Naive B cell (primary cell): ENCODE measurements at regions not wholly inside any gene's neighbourhood (a gene's known extent, or its start where the extent isn't known, plus 50 kb on each side); places are given as distances from the start of the nearest gene placed in this dataset.
"Not testable (repeated sequence)": the region's sequence is repeated elsewhere in the genome, so short reads cannot be mapped to it uniquely, and the experiment has no call there.

ENCODE experiments used
- ATAC-seq, 2 donors: fragments of 150-1000 bp; cut with Tn5 transposase; 2 replicates each; pipeline ENCODE4 v1.10.0; 2021; ENCODE audit warnings: low read depth in 2 of 2, mild to moderate bottlenecking in 2 of 2, moderate library complexity in 2 of 2
- DNase-seq: peaks from one replicate; pipeline ENCODE4 v3.0.0; 2022
- H3K27ac Mint-ChIP-seq, 6 donors: one replicate each; pipeline ENCODE4 v1.8.0; 2020 to 2022; ENCODE audit warnings: mild to moderate bottlenecking in 6 of 6, mixed read lengths in 6 of 6, moderate library complexity in 5 of 6, inconsistent platforms in 2 of 6
- H3K27me3 Mint-ChIP-seq, 3 donors: one replicate each; pipeline ENCODE4 v1.8.0; 2021 to 2022; ENCODE audit warnings: mixed read lengths in 3 of 3, mild to moderate bottlenecking in 1 of 3
- H3K36me3 Mint-ChIP-seq, 2 donors: one replicate each; pipeline ENCODE4 v1.8.0; 2020 to 2022; ENCODE audit warnings: mixed read lengths in 2 of 2, inconsistent platforms in 1 of 2, mild to moderate bottlenecking in 1 of 2
- H3K4me1 Mint-ChIP-seq, 3 donors: one replicate each; pipeline ENCODE4 v1.8.0; 2020 to 2022; ENCODE audit warnings: mixed read lengths in 3 of 3, inconsistent platforms in 1 of 3, mild to moderate bottlenecking in 1 of 3, moderate library complexity in 1 of 3
- H3K4me3 Mint-ChIP-seq, 8 donors: one replicate each; pipeline ENCODE4 v1.8.0; 2020 to 2022; ENCODE audit warnings: mild to moderate bottlenecking in 8 of 8, mixed read lengths in 8 of 8, moderate library complexity in 8 of 8, inconsistent platforms in 2 of 8
- H3K9me3 Mint-ChIP-seq, 7 donors: one replicate each; pipeline ENCODE4 v1.8.0; 2020 to 2022; ENCODE audit warnings: mixed read lengths in 7 of 7, mild to moderate bottlenecking in 5 of 7, inconsistent platforms in 2 of 7, moderate library complexity in 1 of 7

DNA sequence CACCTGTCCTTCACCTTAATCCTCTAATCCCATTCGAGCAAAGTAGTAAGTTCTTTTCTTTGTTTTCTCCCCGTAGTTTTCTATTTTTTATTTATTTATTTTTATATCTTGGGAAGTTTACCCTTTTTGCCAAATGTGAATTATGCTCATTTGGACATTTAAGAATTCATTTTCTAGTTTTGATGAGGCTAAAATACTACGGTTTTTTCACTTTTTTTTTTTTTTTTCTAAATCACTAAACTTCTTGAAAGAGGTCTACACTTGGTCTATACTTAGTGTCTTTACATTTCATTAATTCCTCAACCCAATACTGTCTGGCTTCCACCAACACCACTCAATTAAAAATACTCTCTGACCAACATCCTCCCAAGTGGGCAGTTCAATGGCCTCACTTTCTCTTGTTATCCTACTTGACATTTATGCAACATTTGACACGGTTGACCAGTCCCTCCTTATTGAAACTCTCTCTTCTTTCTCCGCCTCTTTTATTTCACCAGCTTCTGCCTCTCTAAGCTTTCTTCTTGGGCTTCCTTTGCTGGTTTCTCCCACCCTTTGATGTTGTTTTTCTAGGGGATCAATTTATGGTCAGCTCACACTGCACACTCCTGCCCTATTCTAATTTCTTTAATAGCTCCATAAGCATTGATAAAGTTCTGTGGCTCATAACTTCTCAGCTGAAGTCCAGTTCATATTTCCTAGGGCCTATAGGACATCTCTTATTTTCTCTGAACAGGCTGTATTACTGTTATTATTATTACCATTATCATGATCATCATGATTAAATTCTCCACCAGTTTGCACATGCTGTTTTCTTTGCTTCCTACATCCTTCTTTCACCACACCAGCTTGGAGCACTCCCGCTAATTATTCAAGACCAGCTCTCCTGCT lies 72.6 kb upstream of the CITED2 start:
- Mint-ChIP-seq H3K4me3 (no peak overlapping the region), H3K9me3 (no peaks in the 10 kb centered on the region), H3K27ac (no peak overlapping the region), H3K27me3 (no peaks in the 10 kb centered on the region), H3K4me1 (peaks cover 0 to 11% (median 3%) of the 10 kb centered on the region in 3 donors), H3K36me3 (no peaks in the 10 kb centered on the region)
- ATAC-seq (no peak), DNase-seq (no peak)

DNA sequence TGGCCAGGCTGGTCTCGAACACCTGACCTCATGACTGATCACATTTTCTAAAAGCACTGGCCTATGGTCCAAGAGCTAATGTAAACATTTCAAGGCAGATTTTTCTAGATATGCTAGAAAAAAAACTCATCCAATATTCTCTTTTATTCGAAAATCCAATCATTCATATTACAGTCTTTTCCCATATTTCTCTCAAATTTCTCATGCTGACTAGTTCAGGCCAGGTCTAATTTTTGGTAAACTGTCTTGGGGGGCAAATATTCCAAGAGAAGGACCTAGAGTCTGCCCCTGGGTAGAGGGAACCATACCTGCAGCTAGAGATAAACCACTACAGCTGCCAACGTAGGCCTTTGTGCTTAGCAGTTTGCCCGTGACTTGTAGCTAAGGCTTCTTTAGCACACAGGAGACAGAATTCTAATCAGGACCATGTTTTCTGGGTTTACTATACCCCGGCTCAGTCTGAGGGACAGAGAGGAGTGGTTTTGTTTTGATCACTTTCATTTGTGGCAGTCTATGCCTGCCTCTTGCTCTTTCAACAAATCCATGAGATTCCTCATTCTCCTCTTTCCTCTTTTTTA lies 71.8 kb upstream of the CITED2 start:
- peaks cover 0 to 11% (median 3%) of the 10 kb centered on the region in 3 donors for H3K4me1 Mint-ChIP-seq
- no peaks in the 10 kb centered on the region for H3K27me3 Mint-ChIP-seq
- H3K36me3 Mint-ChIP-seq, result no peaks in the 10 kb centered on the region
- H3K27ac Mint-ChIP-seq, result no peak overlapping the region
- DNase-seq (no peak), ATAC-seq (no peak)
- no peaks in the 10 kb centered on the region for H3K9me3 Mint-ChIP-seq
- no peak overlapping the region for H3K4me3 Mint-ChIP-seq

DNA sequence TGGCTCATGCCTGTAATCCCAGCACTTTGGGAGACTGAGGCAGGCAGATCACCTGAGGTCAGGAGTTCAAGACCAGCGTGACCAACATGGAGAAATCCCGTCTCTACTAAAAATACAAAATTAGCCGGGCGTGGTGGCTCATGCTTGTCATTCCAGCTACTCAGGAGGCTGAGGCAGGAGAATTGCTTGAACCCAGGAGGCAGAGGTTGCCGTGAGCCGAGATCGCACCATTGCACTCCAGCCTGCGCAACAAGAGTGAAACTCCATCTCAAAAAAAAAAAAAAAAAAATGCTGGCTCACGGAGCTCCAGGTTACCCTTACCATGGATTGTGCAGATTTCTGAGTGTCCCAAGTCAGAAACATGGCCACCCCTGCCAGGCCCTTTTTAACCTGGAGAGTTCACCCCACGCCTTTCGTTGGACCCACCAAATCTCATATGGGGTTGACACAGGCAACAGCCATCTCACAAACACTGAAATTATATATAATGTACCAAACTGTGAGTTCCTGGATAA lies 69.9 kb upstream of the CITED2 start:
- not testable (repeated sequence) for H3K36me3 Mint-ChIP-seq, H3K9me3 Mint-ChIP-seq, DNase-seq, ATAC-seq, H3K27me3 Mint-ChIP-seq, H3K4me3 Mint-ChIP-seq, H3K4me1 Mint-ChIP-seq, H3K27ac Mint-ChIP-seq

DNA sequence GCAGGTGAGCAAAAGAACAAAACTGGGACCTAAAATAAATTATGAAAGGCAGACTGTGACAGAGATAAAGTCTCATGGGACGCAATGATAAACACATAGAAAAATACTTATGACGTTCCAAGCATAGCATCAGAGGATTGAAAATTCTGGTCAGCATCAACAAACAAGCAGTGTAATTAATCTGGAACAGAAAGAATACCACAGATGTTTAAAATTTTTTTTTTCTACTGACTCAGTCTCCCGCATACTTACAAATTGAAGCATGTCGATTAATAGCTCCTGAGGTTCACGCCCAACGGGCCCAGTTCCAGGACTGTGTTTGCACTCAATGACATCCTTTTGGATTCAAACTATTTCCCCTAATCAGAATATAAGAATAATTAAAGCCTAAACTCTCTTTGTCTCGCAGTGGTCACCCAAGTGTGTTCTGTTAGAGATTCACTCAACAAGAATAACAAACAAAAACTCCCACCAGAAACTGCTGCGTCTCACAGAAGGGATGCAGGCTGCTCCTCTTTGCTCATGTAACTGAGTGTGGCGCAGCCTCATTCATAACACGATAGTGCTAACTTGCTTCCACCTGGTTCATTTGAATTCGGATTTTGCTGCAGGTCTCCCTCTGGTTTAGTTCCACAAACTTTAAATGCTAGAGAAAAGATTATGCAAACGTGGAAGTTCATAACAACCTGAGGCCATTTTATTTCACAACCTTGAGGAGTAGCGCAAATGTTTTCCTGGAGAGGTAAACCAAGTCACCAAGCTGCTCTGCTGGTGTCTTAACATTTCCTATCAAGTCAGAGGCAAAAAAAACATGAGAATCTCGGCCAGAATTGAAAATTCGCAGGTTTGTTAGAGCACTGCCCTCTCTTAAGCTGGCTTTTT lies 69.0 kb upstream of the CITED2 start:
- H3K27ac Mint-ChIP-seq, result no peak overlapping the region
- H3K4me3 Mint-ChIP-seq, result no peak overlapping the region
- no peak for DNase-seq
- no peak for ATAC-seq
- no peaks in the 10 kb centered on the region for H3K36me3 Mint-ChIP-seq
- H3K9me3 Mint-ChIP-seq, result no peaks in the 10 kb centered on the region
- no peaks in the 10 kb centered on the region for H3K27me3 Mint-ChIP-seq
- H3K4me1 Mint-ChIP-seq, result peaks cover 0 to 6% (median 0%) of the 10 kb centered on the region in 3 donors

DNA sequence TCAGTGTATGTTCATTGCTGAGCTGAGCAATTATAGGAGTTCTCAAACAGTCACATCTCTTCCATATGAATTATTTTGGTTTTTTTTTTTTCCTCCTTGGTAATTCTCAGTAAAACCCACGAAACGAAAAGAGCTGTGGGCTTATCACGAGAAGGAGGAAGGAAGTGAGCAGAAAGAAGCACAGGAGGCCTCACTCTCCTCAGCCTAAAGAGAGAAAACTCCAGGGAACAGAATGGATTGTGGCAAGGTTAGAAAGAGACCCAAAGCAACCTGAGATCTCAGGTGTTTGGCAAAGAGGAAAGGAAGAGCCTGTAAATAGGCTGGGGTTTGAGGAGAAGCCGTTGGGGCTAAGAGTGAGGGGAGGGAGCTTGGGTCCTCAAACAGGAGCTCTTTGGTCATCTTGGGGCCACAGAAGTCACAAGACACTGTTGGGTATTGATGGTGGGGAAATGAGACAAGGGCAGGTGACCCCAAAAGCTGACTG lies 67.8 kb upstream of the CITED2 start:
- Mint-ChIP-seq H3K4me1 (peaks cover 0 to 6% (median 0%) of the 10 kb centered on the region in 3 donors), H3K4me3 (no peak overlapping the region)
- no peak for ATAC-seq

DNA sequence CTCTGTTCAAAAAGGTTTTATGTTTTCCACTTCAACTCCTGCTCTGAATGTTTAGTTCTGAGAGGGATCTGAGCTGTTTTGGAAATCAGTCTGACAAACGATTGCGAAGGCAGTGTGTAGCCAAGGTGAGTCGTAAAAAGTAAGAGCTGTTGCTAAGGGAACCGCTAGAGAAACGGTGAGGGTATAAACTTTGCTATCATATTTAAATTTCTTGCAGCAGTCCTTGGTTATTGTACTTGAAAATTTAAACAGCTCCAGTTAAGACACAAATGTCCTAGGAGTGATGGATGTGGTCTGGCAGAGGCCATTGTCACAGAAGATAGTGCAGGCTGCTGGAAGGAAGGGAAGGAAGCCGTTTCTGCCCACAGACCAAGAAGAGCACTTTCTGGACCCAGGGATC lies 64.9 kb upstream of the CITED2 start:
- H3K27me3 Mint-ChIP-seq, result no peaks in the 10 kb centered on the region
- peaks cover 0 to 6% (median 2%) of the 10 kb centered on the region in 3 donors for H3K4me1 Mint-ChIP-seq
- no peaks in the 10 kb centered on the region for H3K36me3 Mint-ChIP-seq
- no peak overlapping the region for H3K27ac Mint-ChIP-seq
- no peak overlapping the region for H3K4me3 Mint-ChIP-seq
- no peaks in the 10 kb centered on the region for H3K9me3 Mint-ChIP-seq
- no peak for DNase-seq
- ATAC-seq, result no peak

More for the DNA sequence above, 67.8 kb upstream of the CITED2 start:
- no peaks in the 10 kb centered on the region for H3K9me3 Mint-ChIP-seq
- H3K36me3 Mint-ChIP-seq, result no peaks in the 10 kb centered on the region
- no peak for DNase-seq
- no peaks in the 10 kb centered on the region for H3K27me3 Mint-ChIP-seq
- H3K27ac Mint-ChIP-seq, result no peak overlapping the region

DNA sequence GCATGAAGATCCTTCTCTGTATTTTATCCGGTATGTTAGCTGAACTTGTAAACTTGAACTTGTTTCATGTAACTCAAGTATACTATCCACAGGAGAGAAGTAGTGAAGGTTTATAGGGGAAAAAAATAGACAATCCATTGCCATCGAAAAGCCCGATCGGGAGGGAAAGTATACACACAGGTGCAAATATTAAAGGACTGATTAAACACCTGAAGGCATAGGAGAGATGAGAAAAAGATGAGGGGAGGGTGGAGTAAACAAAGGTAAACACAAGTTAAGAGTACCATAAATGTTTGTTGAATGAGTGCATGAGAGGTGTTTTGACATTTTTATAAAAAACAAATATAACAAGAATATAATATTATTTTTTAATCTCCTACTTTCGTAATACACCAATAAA lies 64.3 kb upstream of the CITED2 start:
- ATAC-seq (no peak), DNase-seq (no peak)
- peak overlapping the region in 1 of 6 donors; percentile 56 for H3K27ac Mint-ChIP-seq
- peaks cover 0 to 6% (median 5%) of the 10 kb centered on the region in 3 donors for H3K4me1 Mint-ChIP-seq
- no peaks in the 10 kb centered on the region for H3K9me3 Mint-ChIP-seq
- no peaks in the 10 kb centered on the region for H3K27me3 Mint-ChIP-seq
- no peak overlapping the region for H3K4me3 Mint-ChIP-seq
- no peaks in the 10 kb centered on the region for H3K36me3 Mint-ChIP-seq

DNA sequence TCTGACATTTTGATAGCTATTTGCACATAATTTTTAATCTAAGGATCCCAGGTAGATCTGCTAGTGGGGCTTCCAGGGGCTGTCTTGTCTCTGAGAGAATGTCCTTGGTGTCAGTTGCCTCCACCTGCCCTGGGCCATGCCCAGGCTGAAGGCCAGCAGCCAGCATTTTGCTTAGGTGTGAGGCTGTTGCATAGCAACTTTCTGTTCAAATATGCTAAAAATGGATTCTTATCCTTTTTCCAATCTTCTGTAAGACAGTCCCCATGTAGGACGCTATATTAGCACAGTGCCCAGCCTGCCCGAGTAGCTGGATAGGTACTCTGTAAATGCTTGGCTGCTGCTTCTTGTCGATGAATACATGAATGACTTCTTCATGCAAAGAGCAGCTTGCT lies 62.5 kb upstream of the CITED2 start:
- H3K4me3 Mint-ChIP-seq, result no peak overlapping the region
- H3K9me3 Mint-ChIP-seq, result peaks cover 2 to 7% (median 4%) of the 10 kb centered on the region in 7 donors
- no peak for DNase-seq
- H3K4me1 Mint-ChIP-seq, result peaks cover 4 to 11% (median 6%) of the 10 kb centered on the region in 3 donors
- no peak for ATAC-seq
- peaks cover 0 to 10% of the 10 kb centered on the region in 2 donors for H3K36me3 Mint-ChIP-seq
- no peak overlapping the region for H3K27ac Mint-ChIP-seq
- H3K27me3 Mint-ChIP-seq, result no peaks in the 10 kb centered on the region

DNA sequence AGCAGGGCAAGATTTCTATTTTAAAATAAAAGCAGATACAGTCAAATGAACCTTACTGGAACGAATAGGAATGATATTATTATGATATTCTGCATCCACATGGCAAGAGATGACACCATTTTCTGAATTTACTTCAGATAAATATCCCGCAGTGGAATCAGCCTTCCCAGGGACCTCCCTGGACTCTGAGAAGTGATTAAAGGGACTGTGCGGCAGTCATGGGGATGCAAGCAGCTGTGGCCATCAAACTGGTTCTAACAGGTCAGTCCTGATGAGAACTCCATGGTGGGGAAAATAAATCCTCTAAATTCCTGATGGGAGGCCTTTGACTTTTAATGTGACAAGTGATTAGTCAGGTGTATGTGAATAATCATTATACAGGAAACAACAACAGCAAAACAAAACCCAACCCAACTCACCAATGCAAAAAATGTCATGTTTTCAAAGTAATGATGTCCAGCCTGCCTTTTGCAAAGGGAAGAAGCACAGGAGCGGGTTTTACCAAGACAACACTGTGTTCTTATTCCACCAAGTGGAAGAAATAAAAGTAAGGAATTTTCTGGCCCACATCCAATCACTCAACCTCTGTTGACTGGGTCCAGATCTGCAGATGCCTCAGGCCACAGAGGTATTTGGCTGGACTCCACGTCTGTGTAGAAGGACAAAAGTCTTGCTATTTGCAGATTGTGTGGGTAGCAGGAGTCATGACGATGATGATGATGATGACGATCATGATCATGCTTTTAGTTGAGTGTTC lies 61.9 kb upstream of the CITED2 start:
- Mint-ChIP-seq H3K9me3 (peaks cover 4 to 13% (median 5%) of the 10 kb centered on the region in 7 donors), H3K4me1 (peaks cover 4 to 11% (median 6%) of the 10 kb centered on the region in 3 donors), H3K27me3 (no peaks in the 10 kb centered on the region), H3K27ac (no peak overlapping the region), H3K4me3 (no peak overlapping the region), H3K36me3 (peaks cover 0 to 15% of the 10 kb centered on the region in 2 donors)
- DNase-seq, result no peak
- no peak for ATAC-seq

DNA sequence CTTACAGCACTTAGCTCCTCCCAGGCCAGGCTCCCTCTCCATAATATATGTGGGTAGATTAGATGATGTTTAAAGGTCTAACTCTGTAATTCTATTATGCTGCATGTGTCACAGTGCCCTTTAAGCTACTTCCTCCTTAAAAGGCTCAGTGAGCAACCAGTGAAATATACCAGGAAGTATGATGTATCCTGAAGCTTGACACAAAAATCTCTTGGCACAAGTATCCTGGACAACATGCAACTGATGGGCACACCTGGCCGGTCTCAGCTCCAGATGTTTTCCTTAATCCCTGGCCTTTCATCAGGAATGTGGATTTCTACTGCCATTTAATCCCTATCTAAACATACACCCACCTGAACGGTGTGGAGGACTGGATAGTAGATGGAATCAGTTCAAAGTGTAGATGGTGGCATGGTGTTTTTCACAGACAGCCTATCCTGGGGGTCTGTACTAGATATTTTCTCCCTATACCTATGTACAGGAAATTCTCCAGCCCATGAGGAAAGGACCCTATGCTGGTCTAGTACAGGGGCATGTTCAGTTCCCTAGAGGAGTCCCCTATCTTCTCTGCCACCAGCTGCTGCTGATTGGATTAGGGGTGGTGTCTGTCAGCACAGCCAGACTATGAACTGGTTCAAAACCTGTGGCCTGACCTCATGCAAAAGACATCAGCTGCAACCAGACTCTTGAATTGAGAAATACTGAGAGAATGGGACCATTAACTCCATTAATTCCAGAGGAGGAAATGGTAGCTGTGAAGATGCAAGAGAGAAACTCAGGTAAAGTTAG lies 59.4 kb upstream of the CITED2 start:
- H3K27ac Mint-ChIP-seq, result peak overlapping the region in 2 of 6 donors; percentile 51 to 74
- peaks cover 4 to 11% (median 6%) of the 10 kb centered on the region in 3 donors for H3K4me1 Mint-ChIP-seq
- H3K27me3 Mint-ChIP-seq, result no peaks in the 10 kb centered on the region
- peaks cover 5 to 16% (median 6%) of the 10 kb centered on the region in 7 donors for H3K9me3 Mint-ChIP-seq
- no peak overlapping the region for H3K4me3 Mint-ChIP-seq
- peaks cover 0 to 26% of the 10 kb centered on the region in 2 donors for H3K36me3 Mint-ChIP-seq
- ATAC-seq (no peak), DNase-seq (no peak)

DNA sequence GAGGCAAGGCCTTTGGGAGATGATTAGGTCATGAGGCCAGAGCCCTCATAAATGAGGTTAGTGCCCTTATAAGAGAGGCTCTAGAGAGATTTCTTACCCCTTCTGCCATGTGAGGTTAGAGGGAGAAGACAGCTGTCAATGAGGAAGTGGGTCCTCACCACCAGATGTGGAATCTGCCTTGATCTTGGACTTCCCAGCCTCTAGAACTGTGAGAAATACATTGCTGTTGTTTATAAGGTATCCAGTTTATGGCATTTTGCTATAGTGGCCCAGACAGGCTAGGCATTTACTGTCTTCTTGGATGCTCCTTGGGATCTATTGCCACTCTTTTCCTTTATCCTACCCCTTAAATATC lies 57.1 kb upstream of the CITED2 start:
- no peak overlapping the region for H3K4me3 Mint-ChIP-seq
- H3K27me3 Mint-ChIP-seq, result no peaks in the 10 kb centered on the region
- H3K4me1 Mint-ChIP-seq, result peaks cover 4 to 11% (median 6%) of the 10 kb centered on the region in 3 donors
- ATAC-seq (no peak), DNase-seq (no peak)
- H3K27ac Mint-ChIP-seq, result no peak overlapping the region
- peaks cover 0 to 26% of the 10 kb centered on the region in 2 donors for H3K36me3 Mint-ChIP-seq
- peaks cover 5 to 16% (median 6%) of the 10 kb centered on the region in 7 donors for H3K9me3 Mint-ChIP-seq
